Naive B cell (primary cell): ENCODE measurements at regions not wholly inside any gene's neighbourhood (a gene's known extent, or its start where the extent isn't known, plus 50 kb on each side); places are given as distances from the start of the nearest gene placed in this dataset.
"Not testable (repeated sequence)": the region's sequence is repeated elsewhere in the genome, so short reads cannot be mapped to it uniquely, and the experiment has no call there.

Source experiments
- ATAC-seq, 2 donors: fragments of 150-1000 bp; cut with Tn5 transposase; 2 replicates each; pipeline ENCODE4 v1.10.0; 2021; ENCODE audit warnings: low read depth in 2 of 2, mild to moderate bottlenecking in 2 of 2, moderate library complexity in 2 of 2
- DNase-seq: peaks from one replicate; pipeline ENCODE4 v3.0.0; 2022
- H3K27ac Mint-ChIP-seq, 6 donors: one replicate each; pipeline ENCODE4 v1.8.0; 2020 to 2022; ENCODE audit warnings: mild to moderate bottlenecking in 6 of 6, mixed read lengths in 6 of 6, moderate library complexity in 5 of 6, inconsistent platforms in 2 of 6
- H3K27me3 Mint-ChIP-seq, 3 donors: one replicate each; pipeline ENCODE4 v1.8.0; 2021 to 2022; ENCODE audit warnings: mixed read lengths in 3 of 3, mild to moderate bottlenecking in 1 of 3
- H3K36me3 Mint-ChIP-seq, 2 donors: one replicate each; pipeline ENCODE4 v1.8.0; 2020 to 2022; ENCODE audit warnings: mixed read lengths in 2 of 2, inconsistent platforms in 1 of 2, mild to moderate bottlenecking in 1 of 2
- H3K4me1 Mint-ChIP-seq, 3 donors: one replicate each; pipeline ENCODE4 v1.8.0; 2020 to 2022; ENCODE audit warnings: mixed read lengths in 3 of 3, inconsistent platforms in 1 of 3, mild to moderate bottlenecking in 1 of 3, moderate library complexity in 1 of 3
- H3K4me3 Mint-ChIP-seq, 8 donors: one replicate each; pipeline ENCODE4 v1.8.0; 2020 to 2022; ENCODE audit warnings: mild to moderate bottlenecking in 8 of 8, mixed read lengths in 8 of 8, moderate library complexity in 8 of 8, inconsistent platforms in 2 of 8
- H3K9me3 Mint-ChIP-seq, 7 donors: one replicate each; pipeline ENCODE4 v1.8.0; 2020 to 2022; ENCODE audit warnings: mixed read lengths in 7 of 7, mild to moderate bottlenecking in 5 of 7, inconsistent platforms in 2 of 7, moderate library complexity in 1 of 7

- H3K27ac Mint-ChIP-seq: no peak overlapping the region
- no peak overlapping the region for H3K4me3 Mint-ChIP-seq
- no peak for DNase-seq
- H3K9me3 Mint-ChIP-seq: peaks cover 0 to 4% (median 0%) of the 10 kb centered on the region in 7 donors
- H3K4me1 Mint-ChIP-seq: no peaks in the 10 kb centered on the region
- ATAC-seq: no peak
- peaks cover 0 to 5% of the 10 kb centered on the region in 2 donors for H3K36me3 Mint-ChIP-seq
- H3K27me3 Mint-ChIP-seq: peaks cover 0 to 13% (median 10%) of the 10 kb centered on the region in 3 donors
Observed at GRCh38 chr5:96196890-96197289, 235.2 kb upstream of the ELL2 start.

GRCh38 chr5:96196407-96196806 is 234.8 kb upstream of the ELL2 start:
- H3K36me3 Mint-ChIP-seq: peaks cover 0 to 5% of the 10 kb centered on the region in 2 donors
- ATAC-seq (no peak), DNase-seq (no peak)

DNA sequence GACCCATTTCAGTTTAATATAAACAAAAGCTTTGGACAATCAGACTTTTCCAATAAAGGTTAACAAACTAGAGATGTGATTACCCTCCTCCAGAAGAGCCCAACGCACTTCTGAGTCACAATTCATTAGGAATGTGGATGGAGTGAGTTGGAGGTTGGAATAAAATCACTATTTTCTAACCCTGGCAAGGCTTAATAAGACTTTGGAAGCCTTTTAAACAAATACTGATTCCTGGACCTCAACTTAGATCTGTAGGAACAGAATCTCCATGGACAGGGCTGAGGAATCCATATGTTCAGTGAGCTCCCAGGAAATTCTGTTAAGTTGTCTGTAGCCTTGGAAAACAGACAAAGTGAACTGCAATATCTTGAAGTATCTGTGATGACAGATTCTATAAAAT is 233.5 kb upstream of the ELL2 start:
- peaks cover 0 to 3% (median 0%) of the 10 kb centered on the region in 7 donors for H3K9me3 Mint-ChIP-seq
- ATAC-seq (no peak), DNase-seq (no peak)
- H3K27me3 Mint-ChIP-seq: peaks cover 0 to 19% (median 4%) of the 10 kb centered on the region in 3 donors
- H3K27ac Mint-ChIP-seq: no peak overlapping the region
- no peaks in the 10 kb centered on the region for H3K4me1 Mint-ChIP-seq
- peaks cover 0 to 5% of the 10 kb centered on the region in 2 donors for H3K36me3 Mint-ChIP-seq
- no peak overlapping the region for H3K4me3 Mint-ChIP-seq

More at GRCh38 chr5:96196407-96196806, 234.8 kb upstream of the ELL2 start:
- H3K4me1 Mint-ChIP-seq: no peaks in the 10 kb centered on the region
- H3K27ac Mint-ChIP-seq: no peak overlapping the region
- H3K9me3 Mint-ChIP-seq: peaks cover 0 to 3% (median 0%) of the 10 kb centered on the region in 7 donors
- peaks cover 0 to 13% (median 10%) of the 10 kb centered on the region in 3 donors for H3K27me3 Mint-ChIP-seq
- H3K4me3 Mint-ChIP-seq: no peak overlapping the region

- Mint-ChIP-seq H3K27me3 (peaks cover 0 to 19% (median 3%) of the 10 kb centered on the region in 3 donors), H3K36me3 (peaks cover 0 to 5% of the 10 kb centered on the region in 2 donors), H3K9me3 (peaks cover 0 to 3% (median 0%) of the 10 kb centered on the region in 7 donors), H3K27ac (no peak overlapping the region), H3K4me3 (no peak overlapping the region), H3K4me1 (no peaks in the 10 kb centered on the region)
- DNase-seq (no peak), ATAC-seq (no peak)
Observed at GRCh38 chr5:96194593-96194992, 232.9 kb upstream of the ELL2 start.

DNA sequence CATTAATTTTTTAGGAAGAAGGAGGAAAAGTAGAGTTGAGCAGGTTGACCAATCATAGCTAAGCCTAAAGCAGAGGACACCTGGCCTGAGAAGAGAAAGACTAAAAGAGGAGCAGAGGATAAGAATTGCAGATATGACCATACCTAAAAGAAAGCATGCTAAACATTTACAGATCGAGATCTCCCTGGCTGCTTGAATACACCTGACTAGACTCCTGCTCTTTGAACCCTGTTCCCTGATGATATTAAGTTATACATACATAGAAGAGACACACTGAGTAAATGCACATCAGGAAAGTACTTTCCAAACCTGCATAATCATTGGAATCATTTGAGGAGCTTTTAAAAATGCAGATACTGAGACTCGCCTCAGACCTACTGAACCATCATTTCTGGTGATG is 232.3 kb upstream of the ELL2 start:
- Mint-ChIP-seq H3K9me3 (peaks cover 0 to 3% (median 0%) of the 10 kb centered on the region in 7 donors), H3K27me3 (peaks cover 0 to 19% (median 3%) of the 10 kb centered on the region in 3 donors), H3K4me1 (no peaks in the 10 kb centered on the region), H3K4me3 (no peak overlapping the region), H3K36me3 (peaks cover 0 to 5% of the 10 kb centered on the region in 2 donors), H3K27ac (no peak overlapping the region)
- ATAC-seq (no peak), DNase-seq (no peak)

DNA sequence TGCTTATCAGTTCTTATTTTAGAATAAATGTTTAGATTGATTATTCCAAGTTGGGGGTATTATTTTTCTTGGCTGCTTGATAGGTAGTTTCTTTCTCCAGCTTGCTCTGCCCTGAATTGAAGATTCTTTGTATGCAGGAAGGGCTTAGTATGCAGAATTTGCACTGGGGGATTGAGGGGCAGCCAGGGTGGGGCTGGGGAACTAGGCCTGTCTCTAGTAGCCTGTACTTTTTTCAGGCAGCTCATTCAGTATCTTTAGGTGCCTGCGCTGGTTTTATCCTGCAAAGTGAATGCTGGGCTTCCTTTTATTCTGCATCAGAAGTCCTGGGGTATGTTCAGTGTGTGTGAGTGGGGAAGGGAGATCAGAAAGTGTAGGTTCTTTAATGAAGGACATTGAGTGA is 228.3 kb upstream of the ELL2 start:
- DNase-seq (no peak), ATAC-seq (no peak)
- H3K27ac Mint-ChIP-seq: peak overlapping the region in 1 of 6 donors; percentile 11
- no peaks in the 10 kb centered on the region for H3K36me3 Mint-ChIP-seq
- H3K27me3 Mint-ChIP-seq: peaks cover 0 to 11% (median 3%) of the 10 kb centered on the region in 3 donors
- peaks cover 0 to 19% (median 7%) of the 10 kb centered on the region in 7 donors for H3K9me3 Mint-ChIP-seq
- no peaks in the 10 kb centered on the region for H3K4me1 Mint-ChIP-seq
- no peak overlapping the region for H3K4me3 Mint-ChIP-seq

GRCh38 chr5:96189028-96189826 is 227.6 kb upstream of the ELL2 start:
- ATAC-seq (no peak), DNase-seq (no peak)
- H3K4me3 Mint-ChIP-seq: no peak overlapping the region
- H3K27ac Mint-ChIP-seq: no peak overlapping the region
- H3K27me3 Mint-ChIP-seq: peaks cover 0 to 11% (median 0%) of the 10 kb centered on the region in 3 donors
- no peaks in the 10 kb centered on the region for H3K4me1 Mint-ChIP-seq
- H3K9me3 Mint-ChIP-seq: peaks cover 0 to 22% (median 7%) of the 10 kb centered on the region in 7 donors
- no peaks in the 10 kb centered on the region for H3K36me3 Mint-ChIP-seq

DNA sequence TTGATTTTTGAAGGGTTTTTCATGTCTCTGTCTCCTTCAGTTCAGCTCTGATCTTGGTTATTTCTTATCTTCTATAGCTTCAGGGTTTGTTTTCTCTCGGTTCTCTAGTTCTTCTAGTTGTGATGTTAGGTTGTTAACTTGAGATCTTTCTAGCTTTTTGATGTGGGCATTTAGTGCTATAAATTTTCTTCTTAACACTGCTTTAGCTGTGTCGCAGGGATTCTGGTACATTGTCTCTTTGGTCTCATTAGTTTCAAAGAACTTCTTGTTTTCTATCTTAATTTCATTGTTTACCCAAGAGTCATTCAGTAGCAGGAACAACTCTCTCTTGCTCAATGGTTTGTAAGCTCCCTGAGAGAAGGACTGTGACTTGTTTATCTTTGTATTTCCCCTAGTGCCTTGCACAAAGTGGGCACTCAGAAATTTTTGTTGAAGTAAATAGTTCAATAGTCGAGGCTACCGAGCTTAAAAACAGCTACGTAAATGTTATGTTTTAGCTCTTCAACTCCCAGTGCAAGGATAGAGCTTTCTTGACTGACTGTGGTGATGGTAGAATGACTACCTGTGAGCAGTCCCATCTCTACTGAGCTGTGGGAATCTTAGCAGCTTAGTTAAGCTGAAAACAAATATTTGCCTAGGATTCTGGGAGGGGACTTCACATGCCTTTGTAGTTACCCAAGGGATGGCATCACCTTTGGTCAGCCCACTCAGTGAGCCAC is 225.8 kb upstream of the ELL2 start:
- Mint-ChIP-seq H3K4me3 (no peak overlapping the region), H3K9me3 (peaks cover 0 to 25% (median 7%) of the 10 kb centered on the region in 7 donors), H3K27ac (no peak overlapping the region), H3K36me3 (no peaks in the 10 kb centered on the region), H3K4me1 (no peaks in the 10 kb centered on the region), H3K27me3 (peaks cover 0 to 11% (median 0%) of the 10 kb centered on the region in 3 donors)
- no peak for DNase-seq
- ATAC-seq: no peak

GRCh38 chr5:96184510-96184909 is 222.9 kb upstream of the ELL2 start:
- DNase-seq, H3K27me3 Mint-ChIP-seq, H3K4me1 Mint-ChIP-seq, H3K36me3 Mint-ChIP-seq, ATAC-seq, H3K4me3 Mint-ChIP-seq, H3K27ac Mint-ChIP-seq: not testable (repeated sequence)
- peaks cover 0 to 25% (median 7%) of the 10 kb centered on the region in 7 donors for H3K9me3 Mint-ChIP-seq

DNA sequence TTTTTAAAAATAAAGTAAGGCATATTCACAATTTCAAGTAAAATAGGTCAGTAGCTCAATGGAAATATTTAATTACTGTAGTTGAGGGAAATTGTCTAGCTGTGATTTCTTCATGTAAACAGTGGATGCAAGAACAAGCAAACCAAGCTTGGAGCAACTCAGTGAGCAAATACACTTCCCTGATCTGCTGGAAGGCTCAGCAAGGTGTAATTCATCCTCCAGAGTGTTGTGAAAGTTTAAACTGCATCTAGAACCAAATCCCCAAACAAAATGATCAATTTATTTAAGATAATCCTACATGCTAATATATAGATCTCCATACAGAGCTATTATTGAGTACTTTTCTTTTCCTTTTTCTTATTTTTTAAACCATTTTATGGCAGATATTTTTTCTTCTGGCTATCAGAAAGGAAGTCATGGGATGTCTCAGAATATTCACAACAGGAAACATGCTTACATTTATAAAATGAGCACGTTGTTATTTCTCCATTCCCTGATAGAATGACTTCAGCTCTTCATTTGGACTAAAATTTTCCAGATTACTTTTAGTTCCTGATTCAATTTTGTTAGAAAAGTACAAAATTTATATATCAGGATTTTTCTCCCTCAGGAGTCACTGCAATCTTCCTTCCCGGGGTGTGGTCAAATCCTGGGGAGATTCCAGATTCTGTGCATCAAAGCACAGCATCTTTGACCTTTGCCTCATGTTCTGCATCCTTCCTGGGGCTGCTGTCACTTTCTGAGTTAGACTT is 219.2 kb upstream of the ELL2 start:
- Mint-ChIP-seq H3K4me3 (no peak overlapping the region), H3K4me1 (no peaks in the 10 kb centered on the region), H3K27me3 (peaks cover 0 to 8% (median 4%) of the 10 kb centered on the region in 3 donors), H3K27ac (no peak overlapping the region), H3K36me3 (no peaks in the 10 kb centered on the region), H3K9me3 (peaks cover 0 to 19% (median 7%) of the 10 kb centered on the region in 7 donors)
- ATAC-seq (no peak), DNase-seq (no peak)

DNA sequence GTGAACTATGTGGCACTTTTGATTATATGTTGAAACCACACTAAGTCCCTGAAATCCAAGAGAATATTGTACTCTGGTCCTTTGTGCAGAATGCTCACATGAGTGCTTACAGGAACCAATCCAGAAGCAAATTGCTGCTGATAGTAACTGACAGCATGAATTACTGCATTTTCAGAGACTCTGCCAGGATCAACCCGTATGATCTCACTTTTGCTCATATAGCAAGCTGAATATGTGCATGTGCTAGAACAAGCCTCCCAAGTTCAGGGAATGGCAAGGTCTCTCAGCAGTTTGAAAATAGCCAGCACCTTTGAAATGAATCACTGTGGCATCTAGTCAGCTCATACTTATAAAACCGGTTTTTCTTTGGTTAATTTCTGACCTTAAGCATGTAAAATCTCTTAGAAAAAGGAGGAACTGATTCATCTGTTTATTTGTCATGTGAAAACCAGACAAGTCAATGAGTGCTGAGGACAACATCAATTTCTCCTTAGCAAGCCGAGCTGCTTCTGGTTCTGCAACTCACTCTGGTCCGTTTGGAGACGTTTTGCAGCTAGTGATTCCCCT is 215.7 kb upstream of the ELL2 start:
- ATAC-seq: no peak
- Mint-ChIP-seq H3K4me3 (no peak overlapping the region), H3K4me1 (no peaks in the 10 kb centered on the region), H3K36me3 (no peaks in the 10 kb centered on the region), H3K27me3 (peaks cover 0 to 8% (median 4%) of the 10 kb centered on the region in 3 donors), H3K9me3 (peaks cover 0 to 4% (median 0%) of the 10 kb centered on the region in 7 donors), H3K27ac (no peak overlapping the region)
- no peak for DNase-seq

GRCh38 chr5:96176022-96176421 is 214.4 kb upstream of the ELL2 start:
- Mint-ChIP-seq H3K36me3 (no peaks in the 10 kb centered on the region), H3K9me3 (peaks cover 0 to 4% (median 0%) of the 10 kb centered on the region in 7 donors), H3K27me3 (peaks cover 0 to 8% (median 4%) of the 10 kb centered on the region in 3 donors), H3K4me1 (no peaks in the 10 kb centered on the region), H3K4me3 (no peak overlapping the region), H3K27ac (no peak overlapping the region)
- ATAC-seq (no peak), DNase-seq (no peak)

DNA sequence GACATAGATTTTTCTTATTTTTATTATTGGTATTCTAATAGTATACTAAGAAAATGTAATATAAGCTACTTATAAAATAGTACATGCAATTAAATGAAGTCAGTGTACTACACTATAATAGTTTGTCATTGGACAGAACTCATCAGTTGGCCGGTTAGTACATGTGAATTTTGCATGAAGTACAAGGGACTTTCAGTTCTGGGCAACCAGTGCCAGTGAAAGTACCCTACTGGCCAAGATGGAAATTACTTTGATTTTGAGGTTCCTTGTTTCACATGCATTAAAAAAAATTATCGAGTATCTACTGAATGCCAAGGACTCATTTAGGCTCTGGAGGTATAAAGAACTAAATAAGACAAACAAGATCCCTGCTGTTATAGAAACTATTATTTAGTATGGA is 213.4 kb upstream of the ELL2 start:
- H3K9me3 Mint-ChIP-seq: peaks cover 0 to 4% (median 0%) of the 10 kb centered on the region in 7 donors
- H3K4me3 Mint-ChIP-seq: no peak overlapping the region
- peaks cover 0 to 8% (median 4%) of the 10 kb centered on the region in 3 donors for H3K27me3 Mint-ChIP-seq
- ATAC-seq (no peak), DNase-seq (peak; percentile 1)
- no peaks in the 10 kb centered on the region for H3K36me3 Mint-ChIP-seq
- no peaks in the 10 kb centered on the region for H3K4me1 Mint-ChIP-seq
- H3K27ac Mint-ChIP-seq: no peak overlapping the region
